H9 (cell line): ENCODE measurements at regions not wholly inside any gene's neighbourhood (a gene's known extent, or its start where the extent isn't known, plus 50 kb on each side); places are given as distances from the start of the nearest gene placed in this dataset.
A peak's percentile ranks its signal among the peaks of the same experiment; 100 is the strongest.

ENCODE experiments used
- DNase-seq: peaks from one replicate; pipeline ENCODE4 v3.0.0-alpha.2; 2017
- H2AFZ ChIP-seq: one replicate; pipeline ENCODE4 v1.6.1; 2013; ENCODE audit warnings: mild to moderate bottlenecking, low read length, control low read depth, moderate library complexity
- H2AK5ac ChIP-seq: 2 replicates; pipeline ENCODE4 v1.6.1; 2013; ENCODE audit warnings: low read length, control low read depth, mixed read lengths; ENCODE audit not compliant: insufficient read length
- H2BK120ac ChIP-seq: one replicate; pipeline ENCODE4 v1.6.1; 2013; ENCODE audit warnings: low read depth, mild to moderate bottlenecking, low read length, control low read depth, inconsistent platforms; ENCODE audit not compliant: poor library complexity, severe bottlenecking
- H2BK12ac ChIP-seq: 2 replicates; pipeline ENCODE4 v1.6.1; 2013; ENCODE audit warnings: low read length, control low read depth, mixed read lengths, low read depth; ENCODE audit not compliant: insufficient read length
- H2BK15ac ChIP-seq: 2 replicates; pipeline ENCODE4 v1.6.1; 2013; ENCODE audit warnings: low read depth, low read length, control low read depth
- H2BK20ac ChIP-seq: one replicate; pipeline ENCODE4 v1.6.1; 2013; ENCODE audit warnings: low read depth, mild to moderate bottlenecking, low read length, control low read depth, inconsistent platforms; ENCODE audit not compliant: poor library complexity, severe bottlenecking
- H2BK5ac ChIP-seq: 2 replicates; pipeline ENCODE4 v1.6.1; 2013; ENCODE audit warnings: low read length, control low read depth, mixed read lengths; ENCODE audit not compliant: insufficient read length
- H3K14ac ChIP-seq: 2 replicates; pipeline ENCODE4 v1.6.1; 2013; ENCODE audit warnings: low read length, control low read depth; ENCODE audit not compliant: insufficient read depth
- H3K18ac ChIP-seq: 2 replicates; pipeline ENCODE4 v1.6.1; 2013; ENCODE audit warnings: low read depth, mild to moderate bottlenecking, mixed read lengths, low read length, control low read depth; ENCODE audit not compliant: insufficient read length
- H3K23ac ChIP-seq: 2 replicates; pipeline ENCODE4 v1.6.1; 2013; ENCODE audit warnings: low read length, control low read depth, mixed read lengths, low read depth; ENCODE audit not compliant: insufficient read length
- H3K23me2 ChIP-seq: 2 replicates; pipeline ENCODE4 v1.6.1; 2013; ENCODE audit warnings: low read depth, mild to moderate bottlenecking, mixed read lengths, low read length, control low read depth; ENCODE audit not compliant: insufficient read length, poor library complexity, severe bottlenecking
- H3K27ac ChIP-seq: 2 replicates; pipeline ENCODE4 v1.5.1; 2013; ENCODE audit warnings: low read length, control low read depth, mixed read lengths, low read depth; ENCODE audit not compliant: insufficient read length
- H3K27me3 ChIP-seq: 2 replicates; pipeline ENCODE4 v1.6.1; 2013; ENCODE audit warnings: low read length, control low read depth, inconsistent platforms; ENCODE audit not compliant: insufficient read depth
- H3K4ac ChIP-seq: 2 replicates; pipeline ENCODE4 v1.6.1; 2013; ENCODE audit warnings: low read depth, mild to moderate bottlenecking, control low read depth, inconsistent platforms, low read length, moderate library complexity
- H3K4me1 ChIP-seq: 2 replicates; pipeline ENCODE4 v1.6.1; 2013; ENCODE audit warnings: low read length, control low read depth, inconsistent platforms; ENCODE audit not compliant: insufficient read depth
- H3K4me2 ChIP-seq: 2 replicates; pipeline ENCODE4 v1.6.1; 2013; ENCODE audit warnings: low read length, control low read depth, mixed read lengths; ENCODE audit not compliant: insufficient read length, insufficient read depth
- H3K56ac ChIP-seq: 2 replicates; pipeline ENCODE4 v1.6.1; 2013; ENCODE audit warnings: low read depth, mild to moderate bottlenecking, mixed read lengths, low read length, control low read depth; ENCODE audit not compliant: insufficient read length
- H3K79me1 ChIP-seq: 2 replicates; pipeline ENCODE4 v1.6.1; 2013; ENCODE audit warnings: low read depth, mild to moderate bottlenecking, moderate library complexity, low read length, control low read depth, inconsistent platforms; ENCODE audit not compliant: insufficient read depth, poor library complexity, severe bottlenecking
- H3K79me2 ChIP-seq: 2 replicates; pipeline ENCODE4 v1.6.1; 2013; ENCODE audit warnings: low read length, control low read depth, inconsistent platforms; ENCODE audit not compliant: insufficient read depth
- H3K9ac ChIP-seq: 2 replicates; pipeline ENCODE4 v1.6.1; 2013; ENCODE audit warnings: low read length, control low read depth, mixed read lengths; ENCODE audit not compliant: insufficient read length; ENCODE audit errors: extremely low read depth
- H3K9me3 ChIP-seq: one replicate; pipeline ENCODE4 v1.6.1; 2013; ENCODE audit warnings: low read depth, low read length, inconsistent platforms; ENCODE audit not compliant: control insufficient read depth
- H3T11ph ChIP-seq: one replicate; pipeline ENCODE4 v1.6.1; 2013; ENCODE audit warnings: mild to moderate bottlenecking, low read length, control low read depth, inconsistent platforms
- H4K20me1 ChIP-seq: one replicate; pipeline ENCODE4 v1.6.1; 2013; ENCODE audit not compliant: control insufficient read depth, insufficient read length, insufficient read depth
- H4K5ac ChIP-seq: 2 replicates; pipeline ENCODE4 v1.6.1; 2013; ENCODE audit warnings: low read depth, mild to moderate bottlenecking, mixed read lengths, low read length, control low read depth; ENCODE audit not compliant: insufficient read length
- H4K8ac ChIP-seq: replicated peaks from 2 replicates; pipeline ENCODE4 v1.6.1; 2013; ENCODE audit warnings: low read length, control low read depth, mixed read lengths, low read depth; ENCODE audit not compliant: insufficient read length
- H4K91ac ChIP-seq: 2 replicates; pipeline ENCODE4 v1.6.1; 2013; ENCODE audit warnings: low read depth, mild to moderate bottlenecking, moderate library complexity, mixed read lengths, low read length, control low read depth; ENCODE audit not compliant: insufficient read length
- H3K27ac Mint-ChIP-seq, 3 experiments: 2 replicates in 2 of 3; 3 replicates in 1 of 3; pipeline ENCODE4 v1.8.0; 2020 to 2021; ENCODE audit warnings: mixed read lengths in 3 of 3, mild to moderate bottlenecking in 1 of 3, moderate library complexity in 1 of 3
- H3K27me3 Mint-ChIP-seq: 2 replicates; pipeline ENCODE4 v1.8.0; 2021; ENCODE audit warnings: low read depth, mild to moderate bottlenecking, moderate library complexity, mixed read lengths
- H3K36me3 Mint-ChIP-seq, 3 experiments: 2 replicates in 2 of 3; 3 replicates in 1 of 3; pipeline ENCODE4 v1.8.0; 2020 to 2021; ENCODE audit warnings: low read depth in 3 of 3, mixed read lengths in 3 of 3; ENCODE audit not compliant: insufficient read depth in 1 of 3
- H3K4me1 Mint-ChIP-seq, 2 experiments: 2 replicates each; pipeline ENCODE4 v1.8.0; 2020; ENCODE audit warnings: mixed read lengths in 2 of 2
- H3K4me3 Mint-ChIP-seq, 2 experiments: 2 replicates in 1 of 2; 3 replicates in 1 of 2; pipeline ENCODE4 v1.8.0; 2020 to 2021; ENCODE audit warnings: mild to moderate bottlenecking in 2 of 2, mixed read lengths in 2 of 2, moderate library complexity in 1 of 2
- H3K9me3 Mint-ChIP-seq, 2 experiments: 2 replicates in 1 of 2; 3 replicates in 1 of 2; pipeline ENCODE4 v1.8.0; 2020; ENCODE audit warnings: mild to moderate bottlenecking in 2 of 2, mixed read lengths in 2 of 2, moderate library complexity in 1 of 2
- CTCF ChIP-seq: fragments of 200-600 bp; sonication (generic); conservative IDR thresholded peaks from 3 replicates; pipeline ENCODE4 v1.8.0; 2021; ENCODE audit warnings: antibody characterized with exemption, mild to moderate bottlenecking
- WGBS: extraction: QIAGEN DNeasy Blood & Tissue Kit; methylation state at CpG from one replicate; pipeline ENCODE4 v1.1.7; 2013; ENCODE audit warnings: missing lambda C conversion rate, low lambda C conversion rate, mixed read lengths; ENCODE audit not compliant: insufficient read length; ENCODE audit errors: extremely low coverage; 5-methylcytosine and 5-hydroxymethylcytosine counted together

- H3K79me2 ChIP-seq, result no peaks in the 10 kb centered on the region
Observed at GRCh38 chr19:46963093-46963734, 56.4 kb upstream of the NPAS1 start.

More at GRCh38 chr19:46963093-46963734, 56.4 kb upstream of the NPAS1 start:
- Histone ChIP-seq H3K4me1 (no peaks in the 10 kb centered on the region; the same call in 1 of the 2 replicates), H2BK12ac (no peak overlapping the region), H3K23ac (no peak overlapping the region), H3K27me3 (no peaks in the 10 kb centered on the region), H2AFZ (no peak overlapping the region), H3T11ph (no peak overlapping the region), H3K18ac (no peak overlapping the region), H2BK120ac (no peak overlapping the region), H2BK5ac (no peak overlapping the region), H2BK15ac (no peak overlapping the region), H3K14ac (no peak overlapping the region), H3K4me2 (no peak overlapping the region), H2AK5ac (no peak overlapping the region), H3K56ac (no peak overlapping the region), H3K23me2 (no peaks in the 10 kb centered on the region), H3K79me1 (no peaks in the 10 kb centered on the region), H3K4ac (no peak overlapping the region), H4K20me1 (no peaks in the 10 kb centered on the region), H3K9ac (no peak overlapping the region), H2BK20ac (no peak overlapping the region), H4K91ac (no peak overlapping the region), H4K8ac (no peak overlapping the region), H4K5ac (no peak overlapping the region), H3K27ac (no peak overlapping the region), H3K9me3 (no peaks in the 10 kb centered on the region)
- TF ChIP-seq CTCF, result no peak
- H3K9me3 Mint-ChIP-seq, result no peaks in the 10 kb centered on the region; a peak in 1 of 5 replicates
- peaks cover 0 to 6% (median 2%) of the 10 kb centered on the region in 3 experiments; a peak in 2 of 7 replicates for H3K36me3 Mint-ChIP-seq
- H3K27ac Mint-ChIP-seq, result peak overlapping the region in 2 of 3 experiments; percentile 46 to 62; a peak in 5 of 7 replicates
- no peak for DNase-seq
- no peak overlapping the region for H3K4me3 Mint-ChIP-seq
- H3K4me1 Mint-ChIP-seq, result peaks cover 2 to 6% of the 10 kb centered on the region in 2 experiments; a peak in 2 of 4 replicates
- no CpG with 5 or more reads among the region's 7 CpGs for WGBS
- no peaks in the 10 kb centered on the region for H3K27me3 Mint-ChIP-seq
